Lung (tissue), 11 donors: ENCODE measurements at regions not wholly inside any gene's neighbourhood (a gene's known extent, or its start where the extent isn't known, plus 50 kb on each side); places are given as distances from the start of the nearest gene placed in this dataset.

Experiments used
- ATAC-seq: fragments of 200-7000 bp; cut with Tn5 transposase; one replicate; pipeline ENCODE4 v1.9.1; 2020; ENCODE audit warnings: moderate number of reproducible peaks; ENCODE audit not compliant: insufficient read depth, low FRiP score
- DNase-seq, 3 donors: peaks; one replicate each; pipeline ENCODE4 v3.0.0-alpha.2; 2013 to 2017
- H3K27ac ChIP-seq, 2 donors: one replicate each; pipeline ENCODE4 v1.5.1; 2013; ENCODE audit warnings: mild to moderate bottlenecking in 2 of 2, moderate library complexity in 2 of 2, control low read depth in 1 of 2, inconsistent platforms in 1 of 2, low read depth in 1 of 2, low read length in 1 of 2
- H3K27me3 ChIP-seq, 3 donors: one replicate each; pipeline ENCODE4 v1.5.1; 2013; ENCODE audit warnings: low read length in 2 of 3; ENCODE audit not compliant: control insufficient read depth in 3 of 3, insufficient read depth in 3 of 3
- H3K36me3 ChIP-seq, 4 donors: one replicate each; pipeline ENCODE4 v1.5.1; 2013; ENCODE audit warnings: low read length in 4 of 4, mild to moderate bottlenecking in 1 of 4, moderate library complexity in 1 of 4; ENCODE audit not compliant: control insufficient read depth in 4 of 4, insufficient read depth in 4 of 4
- H3K4me1 ChIP-seq, 5 donors: one replicate each; pipeline ENCODE4 v1.5.1; 2013; ENCODE audit warnings: low read length in 5 of 5, mild to moderate bottlenecking in 2 of 5, moderate library complexity in 1 of 5; ENCODE audit not compliant: control insufficient read depth in 5 of 5, insufficient read depth in 5 of 5
- H3K4me3 ChIP-seq: one replicate; pipeline ENCODE4 v1.5.1; 2013; ENCODE audit warnings: mild to moderate bottlenecking, control low read depth, moderate library complexity
- H3K9ac ChIP-seq, 2 donors: one replicate each; pipeline ENCODE4 v1.5.1; 2013; ENCODE audit warnings: low read length in 2 of 2, control low read depth in 1 of 2; ENCODE audit not compliant: insufficient read depth in 1 of 2
- H3K9me3 ChIP-seq, 4 donors: one replicate each; pipeline ENCODE4 v1.5.1; 2013; ENCODE audit warnings: low read length in 3 of 4, mild to moderate bottlenecking in 1 of 4, moderate library complexity in 1 of 4; ENCODE audit not compliant: control insufficient read depth in 4 of 4, insufficient read depth in 3 of 4
- WGBS, 2 donors: extraction: QIAGEN DNeasy Blood & Tissue Kit; methylation state at CpG; one replicate each; pipeline ENCODE4 v1.1.7; 2013; 5-methylcytosine and 5-hydroxymethylcytosine counted together
- TF ChIP-seq, protein P1 (sequence below): IDR thresholded peaks from 2 replicates; pipeline ENCODE4 v1.5.1; 2012; ENCODE audit warnings: mild to moderate bottlenecking; ENCODE audit errors: control extremely low read depth, extremely low read depth
- donor health status: control.
- donor health status: control.
- donor health status: Bipolar disorder and iron deficiency.
- donor health status: healthy.
- donor health status: DM: yes; HTN: yes; CAD: no.

- Histone ChIP-seq H3K27me3 (no peaks in the 10 kb centered on the region), H3K27ac (no peak overlapping the region), H3K36me3 (no peaks in the 10 kb centered on the region), H3K9me3 (no peaks in the 10 kb centered on the region), H3K9ac (no peak overlapping the region), H3K4me3 (no peak overlapping the region), H3K4me1 (peaks cover 0 to 10% (median 0%) of the 10 kb centered on the region in 5 donors)
- DNase-seq (peak in 1 of 3 donors; percentile 25), ATAC-seq (no peak)
- WGBS, 2 donors = 63 to 64% methylated on average over 2 of the region's 2 CpGs
- TF ChIP-seq, protein P1, sequence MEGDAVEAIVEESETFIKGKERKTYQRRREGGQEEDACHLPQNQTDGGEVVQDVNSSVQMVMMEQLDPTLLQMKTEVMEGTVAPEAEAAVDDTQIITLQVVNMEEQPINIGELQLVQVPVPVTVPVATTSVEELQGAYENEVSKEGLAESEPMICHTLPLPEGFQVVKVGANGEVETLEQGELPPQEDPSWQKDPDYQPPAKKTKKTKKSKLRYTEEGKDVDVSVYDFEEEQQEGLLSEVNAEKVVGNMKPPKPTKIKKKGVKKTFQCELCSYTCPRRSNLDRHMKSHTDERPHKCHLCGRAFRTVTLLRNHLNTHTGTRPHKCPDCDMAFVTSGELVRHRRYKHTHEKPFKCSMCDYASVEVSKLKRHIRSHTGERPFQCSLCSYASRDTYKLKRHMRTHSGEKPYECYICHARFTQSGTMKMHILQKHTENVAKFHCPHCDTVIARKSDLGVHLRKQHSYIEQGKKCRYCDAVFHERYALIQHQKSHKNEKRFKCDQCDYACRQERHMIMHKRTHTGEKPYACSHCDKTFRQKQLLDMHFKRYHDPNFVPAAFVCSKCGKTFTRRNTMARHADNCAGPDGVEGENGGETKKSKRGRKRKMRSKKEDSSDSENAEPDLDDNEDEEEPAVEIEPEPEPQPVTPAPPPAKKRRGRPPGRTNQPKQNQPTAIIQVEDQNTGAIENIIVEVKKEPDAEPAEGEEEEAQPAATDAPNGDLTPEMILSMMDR = no peak
These were observed 217.0 kb upstream of the UBE2E3 start for GRCh38 chr2:180763263-180763989.

GRCh38 chr2:180761224-180761623 is 219.2 kb upstream of the UBE2E3 start:
- Histone ChIP-seq H3K4me3 (no peak overlapping the region), H3K4me1 (peaks cover 0 to 10% (median 0%) of the 10 kb centered on the region in 5 donors), H3K27me3 (no peaks in the 10 kb centered on the region), H3K9me3 (no peaks in the 10 kb centered on the region), H3K36me3 (no peaks in the 10 kb centered on the region), H3K27ac (no peak overlapping the region), H3K9ac (no peak overlapping the region)
- 47 to 48% methylated on average over 5 of the region's 5 CpGs for WGBS, 2 donors
- ATAC-seq (no peak), DNase-seq (peak in 1 of 3 donors; percentile 22)
- TF ChIP-seq, protein P1 = no peak

- 93 to 97% methylated on average over 1 of the region's 1 CpG for WGBS, 2 donors
- Histone ChIP-seq H3K36me3 (no peaks in the 10 kb centered on the region), H3K27ac (no peak overlapping the region), H3K9ac (no peak overlapping the region), H3K4me3 (no peak overlapping the region), H3K4me1 (peaks cover 0 to 10% (median 0%) of the 10 kb centered on the region in 5 donors), H3K27me3 (no peaks in the 10 kb centered on the region), H3K9me3 (no peaks in the 10 kb centered on the region)
- ATAC-seq (no peak), DNase-seq (no peak)
- TF ChIP-seq, protein P1 = no peak
These were observed 220.8 kb upstream of the UBE2E3 start for GRCh38 chr2:180759631-180760030.
